ENCODE measurements at regions not wholly inside any gene's neighbourhood (a gene's known extent, or its start where the extent isn't known, plus 50 kb on each side); places are given as distances from the start of the nearest gene placed in this dataset.

DNA sequence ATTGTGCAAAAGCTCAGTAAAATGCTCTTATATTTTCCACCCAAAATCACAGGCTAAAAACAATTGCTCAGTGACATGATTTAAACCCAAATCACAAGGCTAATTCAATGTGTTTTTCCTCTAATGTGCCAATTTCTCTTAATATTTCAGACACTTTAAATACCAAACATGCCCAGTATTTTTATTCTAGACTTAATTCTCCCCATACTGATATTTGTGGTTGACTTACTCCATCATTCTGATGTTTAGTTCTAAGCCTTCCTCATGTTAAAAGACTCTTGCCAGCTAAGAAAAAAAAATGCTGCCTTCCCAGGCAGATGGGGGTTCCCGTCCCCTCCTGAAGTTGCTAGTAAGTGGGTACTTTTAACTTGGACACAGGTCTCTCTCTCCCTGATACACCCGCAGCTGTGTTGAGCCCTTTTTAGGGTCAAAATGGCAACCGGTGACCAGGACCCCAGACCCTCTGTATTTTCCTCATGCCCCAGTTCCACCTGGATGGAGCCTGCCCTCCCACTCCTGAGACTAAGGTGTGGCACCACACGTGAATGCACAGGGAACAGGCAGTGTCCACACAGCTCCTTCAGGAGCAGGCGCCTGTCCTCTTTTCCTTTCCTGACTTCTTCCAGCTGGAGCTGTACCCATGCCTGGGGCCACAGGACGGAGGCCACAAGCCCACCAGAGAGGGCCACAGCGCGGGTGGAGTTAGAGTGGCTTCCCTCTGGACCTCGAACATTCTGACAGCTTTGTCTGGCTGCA is 118.9 kb downstream of the RIPK4 start:
- Histone ChIP-seq H3K4me1 (no peaks in the 10 kb centered on the region), H3K9me3 (no peaks in the 10 kb centered on the region), H3K27ac (peak overlapping the region; percentile 9 to 52), H3K36me3 (no peaks in the 10 kb centered on the region), H3K4me3 (no peak overlapping the region), H3K27me3 (no peaks in the 10 kb centered on the region)
- DNase-seq (ENCODE audit: low spot score in 2 of 2): no peak
- TF ChIP-seq POLR2A (IDR thresholded peaks at IDR 0.05) (no peak), POLR2AphosphoS5 (IDR thresholded peaks at IDR 0.05) (no peak)
- TF ChIP-seq, protein P1, sequence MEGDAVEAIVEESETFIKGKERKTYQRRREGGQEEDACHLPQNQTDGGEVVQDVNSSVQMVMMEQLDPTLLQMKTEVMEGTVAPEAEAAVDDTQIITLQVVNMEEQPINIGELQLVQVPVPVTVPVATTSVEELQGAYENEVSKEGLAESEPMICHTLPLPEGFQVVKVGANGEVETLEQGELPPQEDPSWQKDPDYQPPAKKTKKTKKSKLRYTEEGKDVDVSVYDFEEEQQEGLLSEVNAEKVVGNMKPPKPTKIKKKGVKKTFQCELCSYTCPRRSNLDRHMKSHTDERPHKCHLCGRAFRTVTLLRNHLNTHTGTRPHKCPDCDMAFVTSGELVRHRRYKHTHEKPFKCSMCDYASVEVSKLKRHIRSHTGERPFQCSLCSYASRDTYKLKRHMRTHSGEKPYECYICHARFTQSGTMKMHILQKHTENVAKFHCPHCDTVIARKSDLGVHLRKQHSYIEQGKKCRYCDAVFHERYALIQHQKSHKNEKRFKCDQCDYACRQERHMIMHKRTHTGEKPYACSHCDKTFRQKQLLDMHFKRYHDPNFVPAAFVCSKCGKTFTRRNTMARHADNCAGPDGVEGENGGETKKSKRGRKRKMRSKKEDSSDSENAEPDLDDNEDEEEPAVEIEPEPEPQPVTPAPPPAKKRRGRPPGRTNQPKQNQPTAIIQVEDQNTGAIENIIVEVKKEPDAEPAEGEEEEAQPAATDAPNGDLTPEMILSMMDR (IDR thresholded peaks at IDR 0.05): no peak
- intact Hi-C loops (cut with DNase I; ENCODE audit: low total_unique reads): no loop called here

DNA sequence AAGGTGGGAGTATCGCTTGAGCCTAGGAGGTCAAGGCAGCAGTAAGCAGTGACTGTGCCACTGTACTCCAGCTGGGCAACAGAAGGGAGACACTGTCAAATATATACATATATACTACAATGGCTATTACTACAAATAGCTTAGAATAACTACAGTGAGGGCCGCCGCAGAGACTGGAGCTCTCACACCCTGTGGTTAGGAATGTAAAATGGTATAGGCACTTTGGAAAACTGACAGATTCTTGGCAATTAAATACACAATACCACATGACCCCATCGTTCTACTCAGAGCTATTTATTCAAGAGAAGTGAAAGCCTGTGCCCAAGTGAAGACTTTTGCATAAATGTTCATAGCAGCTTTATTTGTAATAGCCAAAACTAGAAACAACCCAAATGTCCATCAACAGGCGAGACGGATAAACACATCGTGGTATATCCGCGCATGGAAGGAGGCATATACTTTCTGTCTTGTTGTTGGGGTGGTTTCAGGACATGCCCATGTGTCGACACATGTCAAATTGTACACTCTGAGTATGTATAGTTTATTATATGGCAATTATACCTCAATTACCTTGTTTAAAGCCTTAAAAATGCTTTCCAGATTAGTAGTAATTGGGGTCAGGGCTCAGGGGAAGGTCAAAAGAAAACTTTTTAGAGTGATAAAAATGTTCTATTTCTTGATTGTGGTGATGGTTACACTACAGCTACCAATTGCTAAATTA is 123.4 kb downstream of the RIPK4 start:
- Histone ChIP-seq H3K9me3 (peaks cover 0 to 2% of the 10 kb centered on the region in 2 donors), H3K4me3 (no peak overlapping the region), H3K27ac (no peak overlapping the region), H3K36me3 (no peaks in the 10 kb centered on the region), H3K4me1 (no peaks in the 10 kb centered on the region), H3K27me3 (no peaks in the 10 kb centered on the region)
- intact Hi-C loops (cut with DNase I; ENCODE audit: low total_unique reads): no loop called here
- TF ChIP-seq POLR2AphosphoS5 (IDR thresholded peaks at IDR 0.05) (no peak), POLR2A (IDR thresholded peaks at IDR 0.05) (no peak)
- TF ChIP-seq, protein P1 (IDR thresholded peaks at IDR 0.05): no peak
- no peak for DNase-seq (ENCODE audit: low spot score in 2 of 2)

DNA sequence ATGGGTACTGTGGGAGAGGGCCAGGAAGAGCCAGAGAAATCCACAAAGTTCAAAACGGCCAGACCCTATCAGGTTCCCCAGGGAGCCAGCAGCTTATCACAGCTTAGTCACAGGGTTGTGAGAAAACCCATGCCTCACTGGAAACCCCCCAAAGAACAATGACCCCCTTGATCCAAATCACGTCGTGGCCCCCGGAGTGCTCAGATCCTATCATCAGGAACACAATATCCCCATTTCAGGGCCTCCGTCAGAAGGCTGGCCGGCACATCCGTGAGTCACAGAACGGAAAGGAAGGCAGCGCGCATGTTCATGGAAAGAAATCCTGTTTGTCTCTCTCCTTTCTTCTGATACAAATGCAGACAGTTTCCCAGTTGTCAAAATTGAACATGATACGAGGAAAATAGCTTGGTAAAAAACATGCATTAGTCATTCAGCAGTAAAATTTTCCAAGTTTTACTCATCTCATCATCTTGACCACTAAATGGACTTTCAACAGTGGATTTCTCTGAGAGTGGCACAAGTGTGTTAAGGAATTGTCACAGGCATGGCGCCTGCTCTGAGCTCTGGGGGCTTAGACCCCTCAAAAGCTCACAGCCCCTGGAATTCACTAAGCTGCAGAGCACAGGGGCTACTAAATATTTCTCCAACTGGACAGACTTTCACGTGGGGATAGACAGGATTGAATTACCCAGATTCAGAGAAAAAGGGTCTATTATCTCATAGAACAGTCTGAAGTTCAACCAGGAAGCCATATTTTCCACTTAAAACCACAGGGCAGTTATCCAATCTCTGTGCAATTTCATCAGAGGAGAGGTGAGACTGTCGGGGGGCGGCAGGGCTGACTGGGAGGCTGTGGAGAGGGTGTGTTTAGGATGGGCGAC is 124.8 kb downstream of the RIPK4 start:
- TF ChIP-seq POLR2AphosphoS5 (IDR thresholded peaks at IDR 0.05): peak in 1 of 3 donors; percentile 33
- no peak for TF ChIP-seq POLR2A (IDR thresholded peaks at IDR 0.05)
- TF ChIP-seq, protein P1 (IDR thresholded peaks at IDR 0.05): no peak
- Histone ChIP-seq H3K4me1 (no peaks in the 10 kb centered on the region), H3K9me3 (peaks cover 0 to 5% of the 10 kb centered on the region in 2 donors), H3K27me3 (no peaks in the 10 kb centered on the region), H3K36me3 (no peaks in the 10 kb centered on the region), H3K27ac (peak overlapping the region; percentile 62 to 65), H3K4me3 (no peak overlapping the region)
- no peak for DNase-seq (ENCODE audit: low spot score in 2 of 2)
- intact Hi-C loops (cut with DNase I; ENCODE audit: low total_unique reads): no loop called here

DNA sequence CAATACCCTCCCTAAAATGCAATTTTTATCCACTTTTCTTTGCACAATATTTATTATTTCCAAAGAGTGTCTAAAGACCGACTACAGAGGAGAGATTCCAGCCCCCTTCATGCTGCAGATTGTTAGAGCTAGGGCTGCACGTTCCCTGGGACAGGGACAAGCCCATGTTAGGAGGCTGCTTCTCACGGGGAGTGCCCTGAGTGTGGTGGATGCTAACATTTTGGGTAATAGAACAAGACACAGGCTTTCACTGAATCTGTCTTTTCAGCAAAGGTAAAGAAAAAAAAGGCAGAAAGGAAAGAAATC is 125.4 kb downstream of the RIPK4 start:
- intact Hi-C loops (cut with DNase I; ENCODE audit: low total_unique reads): no loop called here
- DNase-seq (ENCODE audit: low spot score in 2 of 2): no peak
- no peak for TF ChIP-seq POLR2A (IDR thresholded peaks at IDR 0.05)
- TF ChIP-seq, protein P1 (IDR thresholded peaks at IDR 0.05): no peak
- TF ChIP-seq POLR2AphosphoS5 (IDR thresholded peaks at IDR 0.05): no peak
- Histone ChIP-seq H3K9me3 (peaks cover 0 to 5% of the 10 kb centered on the region in 2 donors), H3K27me3 (no peaks in the 10 kb centered on the region), H3K36me3 (no peaks in the 10 kb centered on the region), H3K4me3 (no peak overlapping the region), H3K4me1 (no peaks in the 10 kb centered on the region), H3K27ac (peak overlapping the region; percentile 62 to 65)
